Large intestine (tissue), 3 donors: ENCODE measurements at regions not wholly inside any gene's neighbourhood (a gene's known extent, or its start where the extent isn't known, plus 50 kb on each side); places are given as distances from the start of the nearest gene placed in this dataset.

Experiments
- DNase-seq, 2 donors: peaks; one replicate each; pipeline versions ENCODE4 v3.0.0 to v3.0.0-alpha.2; 2013
- H3K27ac ChIP-seq: one replicate; pipeline ENCODE4 v1.5.1; 2013; ENCODE audit warnings: low read length
- H3K27me3 ChIP-seq: 2 replicates; pipeline ENCODE4 v1.6.1; 2013; ENCODE audit warnings: low read length; ENCODE audit not compliant: control insufficient read depth, insufficient read depth
- H3K36me3 ChIP-seq: 2 replicates; pipeline ENCODE4 v1.6.1; 2013; ENCODE audit warnings: low read length; ENCODE audit not compliant: control insufficient read depth, insufficient read depth
- H3K4me1 ChIP-seq: one replicate; pipeline ENCODE4 v1.6.1; 2013; ENCODE audit warnings: low read length; ENCODE audit not compliant: control insufficient read depth, insufficient read depth
- H3K4me3 ChIP-seq: one replicate; pipeline ENCODE4 v1.5.1; 2013; ENCODE audit warnings: low read length
- H3K9me3 ChIP-seq: one replicate; pipeline ENCODE4 v1.6.1; 2013; ENCODE audit warnings: mild to moderate bottlenecking, low read depth, low read length, moderate library complexity; ENCODE audit not compliant: control insufficient read depth
- WGBS: methylation state at CpG from one replicate; pipeline ENCODE4 v1.1.5; 2013; ENCODE audit warnings: low lambda C conversion rate; ENCODE audit not compliant: insufficient coverage; 5-methylcytosine and 5-hydroxymethylcytosine counted together

GRCh38 chr5:108670591-108671289 is 77.0 kb upstream of the FER start:
- no peaks in the 10 kb centered on the region for H3K4me1 ChIP-seq
- H3K27ac ChIP-seq, result no peak overlapping the region
- H3K4me3 ChIP-seq, result no peak overlapping the region
- no peaks in the 10 kb centered on the region for H3K27me3 ChIP-seq
- no peaks in the 10 kb centered on the region for H3K36me3 ChIP-seq
- no peak for DNase-seq
- H3K9me3 ChIP-seq, result no peaks in the 10 kb centered on the region
- no CpG with 5 or more reads among the region's 7 CpGs for WGBS

GRCh38 chr5:108669462-108669861 is 78.2 kb upstream of the FER start:
- WGBS, result no CpG with 5 or more reads among the region's 1 CpG
- no peaks in the 10 kb centered on the region for H3K27me3 ChIP-seq
- no peaks in the 10 kb centered on the region for H3K9me3 ChIP-seq
- no peak overlapping the region for H3K27ac ChIP-seq
- H3K36me3 ChIP-seq, result no peaks in the 10 kb centered on the region
- DNase-seq, result no peak
- H3K4me1 ChIP-seq, result no peaks in the 10 kb centered on the region
- H3K4me3 ChIP-seq, result no peak overlapping the region

GRCh38 chr5:108661590-108662219 is 86.0 kb upstream of the FER start:
- H3K36me3 ChIP-seq, result no peaks in the 10 kb centered on the region
- no peak overlapping the region for H3K27ac ChIP-seq
- no peaks in the 10 kb centered on the region for H3K9me3 ChIP-seq
- H3K27me3 ChIP-seq, result no peaks in the 10 kb centered on the region
- H3K4me3 ChIP-seq, result no peak overlapping the region
- WGBS, result no CpG with 5 or more reads among the region's 3 CpGs
- DNase-seq, result no peak
- H3K4me1 ChIP-seq, result no peaks in the 10 kb centered on the region

- H3K4me3 ChIP-seq, result no peak overlapping the region
- WGBS, result no CpG with 5 or more reads among the region's 1 CpG
- H3K9me3 ChIP-seq, result no peaks in the 10 kb centered on the region
- H3K27ac ChIP-seq, result no peak overlapping the region
- H3K4me1 ChIP-seq, result no peaks in the 10 kb centered on the region
- no peak for DNase-seq
- no peaks in the 10 kb centered on the region for H3K27me3 ChIP-seq
- H3K36me3 ChIP-seq, result no peaks in the 10 kb centered on the region
Observed at GRCh38 chr5:108661024-108661423, 86.7 kb upstream of the FER start.

- no peak for DNase-seq
- no peaks in the 10 kb centered on the region for H3K36me3 ChIP-seq
- WGBS, result no CpG with 5 or more reads among the region's 6 CpGs
- H3K27ac ChIP-seq, result no peak overlapping the region
- no peaks in the 10 kb centered on the region for H3K9me3 ChIP-seq
- H3K27me3 ChIP-seq, result no peaks in the 10 kb centered on the region
- no peak overlapping the region for H3K4me3 ChIP-seq
- H3K4me1 ChIP-seq, result no peaks in the 10 kb centered on the region
Observed at GRCh38 chr5:108660291-108660690, 87.4 kb upstream of the FER start.

GRCh38 chr5:108659531-108659930 is 88.2 kb upstream of the FER start:
- H3K36me3 ChIP-seq, result no peaks in the 10 kb centered on the region
- no peaks in the 10 kb centered on the region for H3K4me1 ChIP-seq
- H3K27ac ChIP-seq, result no peak overlapping the region
- H3K4me3 ChIP-seq, result no peak overlapping the region
- DNase-seq, result no peak
- H3K27me3 ChIP-seq, result no peaks in the 10 kb centered on the region
- H3K9me3 ChIP-seq, result no peaks in the 10 kb centered on the region
- no CpG with 5 or more reads among the region's 3 CpGs for WGBS

GRCh38 chr5:108655750-108656450 is 91.8 kb upstream of the FER start:
- no peak for DNase-seq
- 100% methylated on average over 1 of the region's 5 CpGs for WGBS
- Histone ChIP-seq H3K27me3 (no peaks in the 10 kb centered on the region), H3K36me3 (no peaks in the 10 kb centered on the region), H3K27ac (no peak overlapping the region), H3K9me3 (no peaks in the 10 kb centered on the region), H3K4me1 (no peaks in the 10 kb centered on the region), H3K4me3 (no peak overlapping the region)

- WGBS, result no CpG with 5 or more reads among the region's 1 CpG
- Histone ChIP-seq H3K27ac (no peak overlapping the region), H3K9me3 (no peaks in the 10 kb centered on the region), H3K36me3 (no peaks in the 10 kb centered on the region), H3K27me3 (no peaks in the 10 kb centered on the region), H3K4me1 (no peaks in the 10 kb centered on the region), H3K4me3 (no peak overlapping the region)
- DNase-seq, result no peak
Observed at GRCh38 chr5:108654051-108654450, 93.6 kb upstream of the FER start.

GRCh38 chr5:108653201-108653600 is 94.5 kb upstream of the FER start:
- H3K4me3 ChIP-seq, result no peak overlapping the region
- no peaks in the 10 kb centered on the region for H3K27me3 ChIP-seq
- H3K36me3 ChIP-seq, result no peaks in the 10 kb centered on the region
- no peak overlapping the region for H3K27ac ChIP-seq
- H3K4me1 ChIP-seq, result no peaks in the 10 kb centered on the region
- 100% methylated on average over 1 of the region's 1 CpG for WGBS
- no peaks in the 10 kb centered on the region for H3K9me3 ChIP-seq
- no peak for DNase-seq

- no peaks in the 10 kb centered on the region for H3K4me1 ChIP-seq
- H3K27ac ChIP-seq, result no peak overlapping the region
- DNase-seq, result no peak
- no peak overlapping the region for H3K4me3 ChIP-seq
- H3K27me3 ChIP-seq, result no peaks in the 10 kb centered on the region
- no peaks in the 10 kb centered on the region for H3K36me3 ChIP-seq
- no peaks in the 10 kb centered on the region for H3K9me3 ChIP-seq
Observed at GRCh38 chr5:108650997-108651396, 96.7 kb upstream of the FER start.
